C4-2B (cell line): ENCODE measurements at regions not wholly inside any gene's neighbourhood (a gene's known extent, or its start where the extent isn't known, plus 50 kb on each side); places are given as distances from the start of the nearest gene placed in this dataset.

Source experiments
- H3K27ac ChIP-seq: fragments of 450-650 bp; 2 replicates; pipeline ENCODE4 v1.5.1; 2017
- ZFX ChIP-seq: fragments of 450-650 bp; IDR thresholded peaks from 2 replicates; pipeline ENCODE4 v1.6.1; 2017
- TF ChIP-seq, protein P1 (sequence below): fragments of 450-650 bp; conservative IDR thresholded peaks from 2 replicates; pipeline ENCODE4 v1.5.1; 2017; ENCODE audit warnings: mild to moderate bottlenecking

- no peak for TF ChIP-seq ZFX
- TF ChIP-seq, protein P1, sequence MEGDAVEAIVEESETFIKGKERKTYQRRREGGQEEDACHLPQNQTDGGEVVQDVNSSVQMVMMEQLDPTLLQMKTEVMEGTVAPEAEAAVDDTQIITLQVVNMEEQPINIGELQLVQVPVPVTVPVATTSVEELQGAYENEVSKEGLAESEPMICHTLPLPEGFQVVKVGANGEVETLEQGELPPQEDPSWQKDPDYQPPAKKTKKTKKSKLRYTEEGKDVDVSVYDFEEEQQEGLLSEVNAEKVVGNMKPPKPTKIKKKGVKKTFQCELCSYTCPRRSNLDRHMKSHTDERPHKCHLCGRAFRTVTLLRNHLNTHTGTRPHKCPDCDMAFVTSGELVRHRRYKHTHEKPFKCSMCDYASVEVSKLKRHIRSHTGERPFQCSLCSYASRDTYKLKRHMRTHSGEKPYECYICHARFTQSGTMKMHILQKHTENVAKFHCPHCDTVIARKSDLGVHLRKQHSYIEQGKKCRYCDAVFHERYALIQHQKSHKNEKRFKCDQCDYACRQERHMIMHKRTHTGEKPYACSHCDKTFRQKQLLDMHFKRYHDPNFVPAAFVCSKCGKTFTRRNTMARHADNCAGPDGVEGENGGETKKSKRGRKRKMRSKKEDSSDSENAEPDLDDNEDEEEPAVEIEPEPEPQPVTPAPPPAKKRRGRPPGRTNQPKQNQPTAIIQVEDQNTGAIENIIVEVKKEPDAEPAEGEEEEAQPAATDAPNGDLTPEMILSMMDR, result no peak
- H3K27ac ChIP-seq, result no peak overlapping the region
These were observed 408.6 kb upstream of the ROBO2 start for GRCh38 chr3:76631251-76631650.

DNA sequence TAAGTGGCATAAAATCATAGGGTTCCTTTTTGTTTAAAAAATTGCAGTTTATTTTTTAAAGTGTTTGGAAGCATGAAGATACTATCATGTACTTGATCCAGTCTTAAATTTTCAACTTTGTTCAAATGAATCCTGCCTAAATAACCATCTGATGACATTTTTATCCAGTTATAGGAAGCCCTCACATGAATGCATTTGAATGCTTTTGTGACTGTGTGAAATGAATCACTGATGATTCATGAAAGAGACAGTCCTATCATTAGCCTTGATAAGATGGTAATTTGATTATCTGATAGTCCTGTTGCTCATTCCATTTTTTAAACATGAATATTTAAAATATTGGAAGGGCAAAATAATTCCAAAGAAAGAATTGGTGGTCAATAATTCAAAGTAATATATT is 401.9 kb upstream of the ROBO2 start:
- H3K27ac ChIP-seq, result no peak overlapping the region
- TF ChIP-seq, protein P1, result no peak
- no peak for TF ChIP-seq ZFX

DNA sequence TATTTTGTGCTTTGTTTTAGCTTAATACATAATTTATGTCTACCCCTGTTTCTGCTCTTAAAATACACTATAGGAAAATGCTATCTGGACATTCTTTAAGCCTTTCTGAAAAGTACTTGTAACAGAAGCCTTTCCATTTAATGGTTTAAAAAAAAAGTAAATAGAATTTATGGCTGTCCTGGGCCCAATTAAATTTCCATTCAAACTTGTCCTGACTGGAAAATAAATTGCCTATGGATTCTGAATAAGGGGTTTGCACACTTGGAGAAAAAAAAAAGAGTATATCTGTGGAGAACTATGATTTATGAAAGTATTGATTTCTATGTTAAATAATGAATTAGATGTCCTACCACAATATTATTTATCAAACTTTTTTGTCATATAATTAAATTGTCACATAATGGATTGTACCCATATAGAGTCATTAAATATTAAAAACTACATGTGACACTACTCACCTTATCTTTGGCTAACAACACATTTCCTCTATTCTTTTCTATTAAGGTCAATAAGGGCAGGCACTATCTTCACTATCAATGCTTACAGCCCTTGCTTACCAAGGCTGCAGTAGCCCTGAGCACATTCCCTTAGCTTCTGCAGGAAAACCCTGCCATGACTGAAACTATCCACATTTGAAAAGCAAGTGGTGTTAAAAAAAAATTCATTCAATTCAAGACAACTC is 396.1 kb upstream of the ROBO2 start:
- TF ChIP-seq, protein P1, result no peak
- no peak for TF ChIP-seq ZFX

GRCh38 chr3:76644305-76644675 is 395.6 kb upstream of the ROBO2 start:
- no peak for TF ChIP-seq ZFX
- TF ChIP-seq, protein P1, result no peak
- H3K27ac ChIP-seq, result no peak overlapping the region

More for the DNA sequence above, 396.1 kb upstream of the ROBO2 start:
- no peak overlapping the region for H3K27ac ChIP-seq

- H3K27ac ChIP-seq, result no peak overlapping the region
- TF ChIP-seq, protein P1, result no peak
- no peak for TF ChIP-seq ZFX
These were observed 394.2 kb upstream of the ROBO2 start for GRCh38 chr3:76645724-76646123.

DNA sequence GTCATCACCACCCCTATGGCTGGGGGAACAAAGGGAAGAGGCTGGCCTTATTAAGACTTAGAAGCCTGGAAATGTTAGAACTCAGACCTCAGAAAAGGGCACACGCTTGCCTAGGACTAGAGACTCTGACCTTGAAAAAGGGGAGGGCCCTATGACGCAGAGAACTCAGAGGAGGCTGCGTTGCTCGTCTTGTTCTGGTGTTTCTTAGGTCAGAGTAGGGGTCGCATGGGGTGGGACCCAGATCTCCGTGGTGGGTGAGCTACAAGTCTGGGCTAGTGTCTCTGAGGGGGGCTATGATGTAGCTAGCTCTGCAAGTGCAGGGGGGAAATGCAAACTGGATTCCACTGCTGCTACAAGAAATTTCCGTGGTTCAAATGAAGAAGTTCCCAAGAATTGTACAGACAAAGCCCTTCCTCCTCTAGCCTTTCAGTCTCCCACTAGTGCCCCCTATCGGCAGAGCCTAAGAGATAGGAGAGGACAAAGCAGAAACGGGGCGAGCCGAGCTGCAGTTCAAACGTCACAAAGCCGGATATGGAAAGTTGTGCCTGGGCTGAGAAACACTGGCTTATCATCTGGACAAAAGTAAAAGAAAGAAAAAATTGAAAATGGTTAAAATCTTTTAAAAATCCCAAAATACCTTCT is 392.9 kb upstream of the ROBO2 start:
- TF ChIP-seq ZFX, result no peak
- TF ChIP-seq, protein P1, result peak; percentile 29
- no peak overlapping the region for H3K27ac ChIP-seq

GRCh38 chr3:76651784-76652183 is 388.1 kb upstream of the ROBO2 start:
- no peak for TF ChIP-seq ZFX
- TF ChIP-seq, protein P1, result peak; percentile 22
- H3K27ac ChIP-seq, result no peak overlapping the region
